ENCODE measurements at regions not wholly inside any gene's neighbourhood (a gene's known extent, or its start where the extent isn't known, plus 50 kb on each side); places are given as distances from the start of the nearest gene placed in this dataset.

DNA sequence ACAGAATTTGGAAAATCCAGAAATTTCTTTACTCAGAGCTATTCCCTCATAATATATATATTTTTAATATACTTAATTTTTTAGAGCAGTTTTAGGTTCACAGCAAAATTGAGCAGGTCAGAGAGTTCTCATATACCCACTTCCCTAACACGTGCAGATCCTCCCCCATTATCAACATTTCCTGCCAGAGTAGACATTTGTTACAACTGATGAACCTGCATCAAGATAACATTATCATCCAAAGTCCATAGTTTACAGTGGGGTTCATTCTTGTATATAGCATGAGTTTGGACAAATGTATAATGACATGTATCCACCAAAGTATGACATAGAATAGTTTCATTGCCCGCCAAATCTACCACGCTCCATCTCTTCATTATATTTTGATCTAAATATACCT lies 170.0 kb downstream of the PTEN start:
- no peak for TF ChIP-seq CTCF (IDR thresholded peaks at IDR 0.05)

GRCh38 chr10:88033793-88034192 lies 170.4 kb downstream of the PTEN start:
- CTCF ChIA-PET, result no interaction called here
- Mint-ChIP-seq H3K4me1 (ENCODE audit: low read depth) (peaks cover 17% of the 10 kb centered on the region), H3K27ac (no peak overlapping the region), H3K4me3 (no peak overlapping the region), H3K9me3 (no peaks in the 10 kb centered on the region), H3K36me3 (ENCODE audit: low read depth) (no peaks in the 10 kb centered on the region), H3K27me3 (no peaks in the 10 kb centered on the region)
- H3K9me3 ChIP-seq (ENCODE audit: control insufficient read depth in 1 of 2, insufficient read depth in 1 of 2, low read length in 2 of 2), result no peaks in the 10 kb centered on the region
- DNase-seq (no peak), ATAC-seq (ENCODE audit: poor library complexity) (no peak)
- intact Hi-C loops (cut with DNase I, micrococcal nuclease), result no loop called here
- no peak overlapping the region for H3K27ac ChIP-seq (ENCODE audit: low read depth in 1 of 2, low read length in 2 of 2)
- no peaks in the 10 kb centered on the region for H3K27me3 ChIP-seq (ENCODE audit: control insufficient read depth in 1 of 2, insufficient read depth in 2 of 2, low read length in 2 of 2)
- POLR2A ChIA-PET, result no interaction called here
- no peak for TF ChIP-seq CTCF (IDR thresholded peaks at IDR 0.05)
- H3K4me3 ChIP-seq (ENCODE audit: low read length), result no peak overlapping the region
- no peaks in the 10 kb centered on the region for H3K36me3 ChIP-seq (ENCODE audit: insufficient read depth, low read length)
- peaks cover 5% of the 10 kb centered on the region for H3K4me1 ChIP-seq (ENCODE audit: insufficient read depth, low read length)

More for the DNA sequence above, 170.0 kb downstream of the PTEN start:
- Histone ChIP-seq H3K36me3 (ENCODE audit: insufficient read depth, low read length) (no peaks in the 10 kb centered on the region), H3K4me3 (ENCODE audit: low read length) (no peak overlapping the region), H3K9me3 (ENCODE audit: control insufficient read depth in 1 of 2, insufficient read depth in 1 of 2, low read length in 2 of 2) (no peaks in the 10 kb centered on the region), H3K27me3 (ENCODE audit: control insufficient read depth in 1 of 2, insufficient read depth in 2 of 2, low read length in 2 of 2) (no peaks in the 10 kb centered on the region), H3K27ac (ENCODE audit: low read depth in 1 of 2, low read length in 2 of 2) (no peak overlapping the region), H3K4me1 (ENCODE audit: insufficient read depth, low read length) (peaks cover 9% of the 10 kb centered on the region)
- Mint-ChIP-seq H3K4me3 (no peak overlapping the region), H3K27ac (no peak overlapping the region), H3K4me1 (ENCODE audit: low read depth) (peaks cover 19% of the 10 kb centered on the region), H3K9me3 (no peaks in the 10 kb centered on the region), H3K27me3 (no peaks in the 10 kb centered on the region), H3K36me3 (ENCODE audit: low read depth) (no peaks in the 10 kb centered on the region)
- ChIA-PET POLR2A (no interaction called here), CTCF (no interaction called here)
- DNase-seq (no peak), ATAC-seq (ENCODE audit: poor library complexity) (no peak)
- intact Hi-C loops (cut with DNase I, micrococcal nuclease), result no loop called here

GRCh38 chr10:88036126-88036525 lies 172.7 kb downstream of the PTEN start:
- no peaks in the 10 kb centered on the region for H3K27me3 ChIP-seq (ENCODE audit: control insufficient read depth in 1 of 2, insufficient read depth in 2 of 2, low read length in 2 of 2)
- peaks cover 5% of the 10 kb centered on the region for H3K4me1 ChIP-seq (ENCODE audit: insufficient read depth, low read length)
- peaks cover 14% of the 10 kb centered on the region for H3K4me1 Mint-ChIP-seq (ENCODE audit: low read depth)
- no peak for DNase-seq
- H3K27me3 Mint-ChIP-seq, result no peaks in the 10 kb centered on the region
- no peaks in the 10 kb centered on the region for H3K36me3 ChIP-seq (ENCODE audit: insufficient read depth, low read length)
- H3K4me3 ChIP-seq (ENCODE audit: low read length), result no peak overlapping the region
- ChIA-PET CTCF (no interaction called here), POLR2A (interaction anchor here (0.6 to 1.0 kb wide), 2 partner anchors 10 to 737 kb away, joined by 3 read pairs; no protein-coding TSS in a partner anchor)
- no peak for ATAC-seq (ENCODE audit: poor library complexity)
- H3K27ac Mint-ChIP-seq, result no peak overlapping the region
- TF ChIP-seq CTCF (IDR thresholded peaks at IDR 0.05), result no peak
- H3K4me3 Mint-ChIP-seq, result no peak overlapping the region
- H3K27ac ChIP-seq (ENCODE audit: low read depth in 1 of 2, low read length in 2 of 2), result no peak overlapping the region
- no peaks in the 10 kb centered on the region for H3K9me3 Mint-ChIP-seq
- intact Hi-C loops (cut with DNase I, micrococcal nuclease), result no loop called here
- no peaks in the 10 kb centered on the region for H3K9me3 ChIP-seq (ENCODE audit: control insufficient read depth in 1 of 2, insufficient read depth in 1 of 2, low read length in 2 of 2)
- no peaks in the 10 kb centered on the region for H3K36me3 Mint-ChIP-seq (ENCODE audit: low read depth)
